Middle frontal gyrus (tissue), 1 donor: ENCODE measurements at regions not wholly inside any gene's neighbourhood (a gene's known extent, or its start where the extent isn't known, plus 50 kb on each side); places are given as distances from the start of the nearest gene placed in this dataset.
"Not testable (repeated sequence)": the region's sequence is repeated elsewhere in the genome, so short reads cannot be mapped to it uniquely, and the experiment has no call there.

ENCODE experiments used
- DNase-seq: peaks from one replicate; pipeline ENCODE4 v3.0.0-alpha.2; 2015; ENCODE audit warnings: low spot score; ENCODE audit errors: extremely low spot score

- DNase-seq = not testable (repeated sequence)
Measured at GRCh38 chr6:142016666-142017065, 116.1 kb upstream of the GJE1 start.

GRCh38 chr6:142015463-142015862, 117.3 kb upstream of the GJE1 start:
- DNase-seq = not testable (repeated sequence)

- DNase-seq = no peak
Measured at GRCh38 chr6:142015011-142015410, 117.7 kb upstream of the GJE1 start.

- DNase-seq = no peak
Measured at GRCh38 chr6:142014515-142014914, 118.2 kb upstream of the GJE1 start.

GRCh38 chr6:142013875-142014495, 118.7 kb upstream of the GJE1 start:
- no peak for DNase-seq

GRCh38 chr6:142013287-142013686, 119.4 kb upstream of the GJE1 start:
- no peak for DNase-seq

GRCh38 chr6:142011775-142012174, 121.0 kb upstream of the GJE1 start:
- DNase-seq = no peak

GRCh38 chr6:142011156-142011555, 121.6 kb upstream of the GJE1 start:
- DNase-seq = no peak

- no peak for DNase-seq
Measured at GRCh38 chr6:142009647-142010046, 123.1 kb upstream of the GJE1 start.

- DNase-seq = no peak
Measured at GRCh38 chr6:142008781-142009180, 123.9 kb upstream of the GJE1 start.

GRCh38 chr6:142008016-142008735, 124.5 kb upstream of the GJE1 start:
- DNase-seq = no peak

GRCh38 chr6:142005021-142005420, 127.7 kb upstream of the GJE1 start:
- no peak for DNase-seq

- no peak for DNase-seq
Measured at GRCh38 chr6:142002825-142003405, 129.8 kb upstream of the GJE1 start.

- DNase-seq = no peak
Measured at GRCh38 chr6:141996823-141997222, 135.9 kb upstream of the GJE1 start.

- no peak for DNase-seq
Measured at GRCh38 chr6:141992109-141992508, 140.6 kb upstream of the GJE1 start.

GRCh38 chr6:141990840-141991239, 141.9 kb upstream of the GJE1 start:
- DNase-seq = no peak

- no peak for DNase-seq
Measured at GRCh38 chr6:141989706-141989959, 143.1 kb upstream of the GJE1 start.

GRCh38 chr6:141988954-141989705, 143.6 kb upstream of the GJE1 start:
- DNase-seq = no peak

- no peak for DNase-seq
Measured at GRCh38 chr6:141988327-141988726, 144.4 kb upstream of the GJE1 start.

GRCh38 chr6:141986457-141986856, 146.3 kb upstream of the GJE1 start:
- no peak for DNase-seq

- no peak for DNase-seq
Measured at GRCh38 chr6:141981190-141981589, 151.5 kb upstream of the GJE1 start.

- no peak for DNase-seq
Measured at GRCh38 chr6:141977782-141978181, 154.9 kb upstream of the GJE1 start.
